CD4-positive, alpha-beta T cell (primary cell): ENCODE measurements at regions not wholly inside any gene's neighbourhood (a gene's known extent, or its start where the extent isn't known, plus 50 kb on each side); places are given as distances from the start of the nearest gene placed in this dataset.

Source experiments
- ATAC-seq: fragments of 200-7000 bp; cut with Tn5 transposase; one replicate; pipeline ENCODE4 v1.10.0; 2022; ENCODE audit warnings: mild to moderate bottlenecking; ENCODE audit not compliant: poor library complexity
- CTCF ChIA-PET: fragments of 350-600 bp; sonication (Branson Sonifier 250); formaldehyde crosslinking; loops from one replicate; lab custom pipeline; 2021; ENCODE audit warnings: antibody characterized with exemption, inconsistent platforms; lab: Charles Lee
- POLR2A ChIA-PET: fragments of 350-600 bp; sonication (Branson Sonifier 250); formaldehyde crosslinking; loops from one replicate; lab custom pipeline; 2021; ENCODE audit warnings: antibody characterized with exemption, inconsistent platforms; lab: Charles Lee
- DNase-seq, 14 experiments: peaks; one replicate each; pipeline ENCODE4 v3.0.0-alpha.2; 2013 to 2020; ENCODE audit warnings: mixed read lengths in 2 of 14
- H3K27ac ChIP-seq, 2 donors: one replicate each; pipeline versions ENCODE4 v1.5.1 to v1.7.0; 2013; ENCODE audit warnings: low read length in 2 of 2, low read depth in 1 of 2, mild to moderate bottlenecking in 1 of 2
- H3K27me3 ChIP-seq, 2 experiments: 1 replicate in 1 of 2; 2 replicates in 1 of 2; pipeline versions ENCODE4 v1.6.1 to v1.7.0; 2013; ENCODE audit warnings: low read length in 2 of 2, control low read depth in 1 of 2, mild to moderate bottlenecking in 1 of 2, moderate library complexity in 1 of 2; ENCODE audit not compliant: insufficient read depth in 2 of 2, control insufficient read depth in 1 of 2
- H3K36me3 ChIP-seq: one replicate; pipeline ENCODE4 v1.6.1; 2013; ENCODE audit warnings: low read length, control low read depth; ENCODE audit not compliant: insufficient read depth
- H3K4me1 ChIP-seq: one replicate; pipeline ENCODE4 v1.6.1; 2013; ENCODE audit warnings: low read length, control low read depth; ENCODE audit not compliant: insufficient read depth
- H3K4me3 ChIP-seq: one replicate; pipeline ENCODE4 v1.5.1; 2013; ENCODE audit warnings: mild to moderate bottlenecking, low read length, moderate library complexity
- H3K9me3 ChIP-seq, 2 experiments: 1 replicate in 1 of 2; 2 replicates in 1 of 2; pipeline versions ENCODE4 v1.6.1 to v1.7.0; 2013; ENCODE audit warnings: low read length in 2 of 2, mild to moderate bottlenecking in 2 of 2, control low read depth in 1 of 2, moderate library complexity in 1 of 2; ENCODE audit not compliant: control insufficient read depth in 1 of 2, insufficient read depth in 1 of 2
- H3K27ac Mint-ChIP-seq: one replicate; pipeline ENCODE4 v1.8.0; 2020; ENCODE audit warnings: mixed read lengths
- H3K27me3 Mint-ChIP-seq: one replicate; pipeline ENCODE4 v1.8.0; 2021; ENCODE audit warnings: mixed read lengths
- H3K36me3 Mint-ChIP-seq: one replicate; pipeline ENCODE4 v1.8.0; 2021; ENCODE audit warnings: low read depth, mixed read lengths
- H3K4me1 Mint-ChIP-seq: one replicate; pipeline ENCODE4 v1.8.0; 2021; ENCODE audit warnings: low read depth, mixed read lengths
- H3K4me3 Mint-ChIP-seq: one replicate; pipeline ENCODE4 v1.8.0; 2020; ENCODE audit warnings: mild to moderate bottlenecking, mixed read lengths
- H3K9me3 Mint-ChIP-seq: one replicate; pipeline ENCODE4 v1.8.0; 2020; ENCODE audit warnings: mixed read lengths
- CTCF ChIP-seq: fragments of 200-600 bp; IDR thresholded peaks from one replicate; pipeline ENCODE4 v1.8.0; 2022; ENCODE audit warnings: antibody characterized with exemption, mild to moderate bottlenecking
- intact Hi-C, 2 experiments: fragments of 100-400 bp; cut with DNase I in 1 of 2; cut with micrococcal nuclease in 1 of 2; formaldehyde crosslinking; loops; one replicate each; pipeline versions ENCODE4 v1.15.1 to v1.9.0; 2023 to 2025; cut with DNase I, micrococcal nuclease

GRCh38 chr7:96546426-96546825 lies 163.2 kb downstream of the SEM1 start:
- no peak for ATAC-seq
- Histone ChIP-seq H3K4me3 (no peak overlapping the region), H3K9me3 (no peaks in the 10 kb centered on the region), H3K27ac (no peak overlapping the region), H3K27me3 (no peaks in the 10 kb centered on the region), H3K36me3 (no peaks in the 10 kb centered on the region), H3K4me1 (no peaks in the 10 kb centered on the region)
- H3K4me3 Mint-ChIP-seq: no peak overlapping the region
- no peak for DNase-seq
- TF ChIP-seq CTCF: no peak
- intact Hi-C loops: no loop called here
- no peaks in the 10 kb centered on the region for H3K4me1 Mint-ChIP-seq
- ChIA-PET CTCF (no interaction called here), POLR2A (no interaction called here)
- H3K27me3 Mint-ChIP-seq: peaks cover 22% of the 10 kb centered on the region
- H3K9me3 Mint-ChIP-seq: no peaks in the 10 kb centered on the region
- no peak overlapping the region for H3K27ac Mint-ChIP-seq
- no peaks in the 10 kb centered on the region for H3K36me3 Mint-ChIP-seq

DNA sequence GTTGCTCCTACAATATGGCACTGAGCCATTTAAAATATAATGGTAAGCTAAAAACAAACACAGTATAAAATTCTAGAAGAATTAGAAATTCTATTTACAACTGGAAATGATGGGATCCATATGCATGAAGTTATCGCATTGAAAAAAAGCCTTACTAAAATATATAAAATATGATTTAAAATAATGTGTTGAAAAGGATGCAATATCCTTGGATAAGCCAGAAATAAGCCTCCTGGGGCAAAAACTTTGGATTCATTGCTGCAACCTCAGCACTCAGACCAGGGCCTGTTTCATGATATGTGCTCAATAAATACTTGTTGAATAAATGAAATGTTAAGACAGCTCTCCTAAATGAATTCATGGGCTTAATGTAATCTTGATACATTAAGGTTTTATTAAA lies 170.2 kb downstream of the SEM1 start:
- POLR2A ChIA-PET: no interaction called here
- no peak overlapping the region for H3K4me3 ChIP-seq
- H3K9me3 ChIP-seq: no peaks in the 10 kb centered on the region
- TF ChIP-seq CTCF: no peak
- intact Hi-C loops: no loop called here
- CTCF ChIA-PET: no interaction called here
- H3K36me3 Mint-ChIP-seq: no peaks in the 10 kb centered on the region
- no peak overlapping the region for H3K27ac ChIP-seq
- H3K9me3 Mint-ChIP-seq: no peaks in the 10 kb centered on the region
- no peaks in the 10 kb centered on the region for H3K4me1 ChIP-seq
- H3K27me3 ChIP-seq: no peaks in the 10 kb centered on the region
- no peak overlapping the region for H3K27ac Mint-ChIP-seq
- DNase-seq (no peak), ATAC-seq (no peak)
- H3K4me1 Mint-ChIP-seq: no peaks in the 10 kb centered on the region
- H3K27me3 Mint-ChIP-seq: no peaks in the 10 kb centered on the region
- no peak overlapping the region for H3K4me3 Mint-ChIP-seq
- no peaks in the 10 kb centered on the region for H3K36me3 ChIP-seq

GRCh38 chr7:96538632-96539031 lies 171.0 kb downstream of the SEM1 start:
- Histone ChIP-seq H3K9me3 (no peaks in the 10 kb centered on the region), H3K27me3 (no peaks in the 10 kb centered on the region), H3K4me3 (no peak overlapping the region), H3K27ac (no peak overlapping the region), H3K4me1 (no peaks in the 10 kb centered on the region), H3K36me3 (no peaks in the 10 kb centered on the region)
- POLR2A ChIA-PET: no interaction called here
- Mint-ChIP-seq H3K4me3 (no peak overlapping the region), H3K9me3 (no peaks in the 10 kb centered on the region), H3K36me3 (no peaks in the 10 kb centered on the region), H3K27me3 (no peaks in the 10 kb centered on the region), H3K4me1 (no peaks in the 10 kb centered on the region), H3K27ac (no peak overlapping the region)
- TF ChIP-seq CTCF: no peak
- DNase-seq (no peak), ATAC-seq (no peak)
- intact Hi-C loops: no loop called here
- CTCF ChIA-PET: no interaction called here
